ENCODE measurements at regions not wholly inside any gene's neighbourhood (a gene's known extent, or its start where the extent isn't known, plus 50 kb on each side); places are given as distances from the start of the nearest gene placed in this dataset.

GRCh38 chr4:38310446-38311043 lies 350.3 kb downstream of the PTTG2 start:
- DNase-seq (ENCODE audit: low spot score) = no peak

- no peak for DNase-seq (ENCODE audit: low spot score)
These were observed 351.4 kb downstream of the PTTG2 start for GRCh38 chr4:38311495-38312126.

DNA sequence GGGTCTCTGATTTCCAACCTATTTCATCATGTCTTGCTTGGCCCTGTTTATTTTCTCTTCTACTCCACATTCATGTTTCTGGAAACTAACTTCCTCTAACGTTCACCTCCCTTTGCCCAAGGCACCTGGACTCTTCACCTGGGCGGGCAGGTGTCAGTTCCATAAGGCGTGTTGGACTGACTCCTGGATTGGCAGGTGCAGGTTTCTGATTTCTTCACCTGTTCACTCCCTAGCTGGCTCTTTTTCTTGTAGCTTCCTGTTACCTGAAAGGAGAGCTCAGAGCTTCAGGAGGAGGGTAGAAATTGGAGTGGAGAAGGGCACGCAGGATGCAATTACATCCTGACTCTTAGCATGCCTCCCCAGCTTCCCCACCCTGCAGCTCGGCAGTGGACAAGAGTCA lies 350.8 kb upstream of the KLF3 start:
- no peak for DNase-seq (ENCODE audit: low spot score)

GRCh38 chr4:38313999-38314561 lies 349.9 kb upstream of the KLF3 start:
- no peak for DNase-seq (ENCODE audit: low spot score)

GRCh38 chr4:38314663-38315062 lies 349.3 kb upstream of the KLF3 start:
- no peak for DNase-seq (ENCODE audit: low spot score)

DNA sequence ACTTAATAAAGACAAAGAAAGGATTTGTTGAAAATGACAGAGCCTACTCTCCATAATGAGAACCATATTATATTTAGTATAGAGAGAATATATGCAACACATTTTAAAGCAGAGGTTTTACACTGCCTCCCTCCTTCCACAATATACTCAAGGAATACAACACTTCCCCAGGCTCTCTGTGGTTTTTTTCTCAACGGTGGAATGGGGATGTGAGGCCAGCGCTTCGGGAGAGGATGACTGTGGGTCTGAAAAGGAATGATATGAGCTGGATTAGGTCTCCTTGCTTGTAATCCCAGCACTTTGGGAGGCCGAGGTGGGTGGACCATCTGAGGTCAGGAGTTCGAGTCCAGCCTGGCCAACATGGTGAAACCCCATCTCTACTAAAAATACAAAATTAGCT lies 348.7 kb upstream of the KLF3 start:
- no peak for DNase-seq (ENCODE audit: low spot score)

DNA sequence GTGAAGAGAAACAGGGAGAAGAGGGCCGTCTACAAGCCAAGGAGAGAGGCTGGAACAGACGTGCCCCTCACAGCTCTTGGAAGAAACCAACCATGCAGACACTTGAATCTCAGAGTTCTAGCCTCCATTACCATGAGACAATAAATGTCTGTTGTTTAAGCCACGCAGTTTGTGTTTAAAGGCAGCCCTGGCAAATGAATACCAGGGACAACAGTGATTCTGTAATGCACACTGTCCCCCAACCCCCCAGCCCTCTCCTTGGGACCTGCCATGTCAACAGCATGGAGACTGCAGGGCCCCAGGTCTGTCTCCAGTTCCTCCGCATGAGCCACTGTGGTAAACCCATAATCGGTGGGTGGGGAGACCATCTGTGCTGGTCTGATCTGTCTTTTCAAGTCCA lies 348.0 kb upstream of the KLF3 start:
- no peak for DNase-seq (ENCODE audit: low spot score)

GRCh38 chr4:38317041-38317674 lies 346.8 kb upstream of the KLF3 start:
- no peak for DNase-seq (ENCODE audit: low spot score)

GRCh38 chr4:38318737-38319455 lies 345.1 kb upstream of the KLF3 start:
- DNase-seq (ENCODE audit: low spot score) = peak; percentile 96

GRCh38 chr4:38319456-38320342 lies 344.3 kb upstream of the KLF3 start:
- DNase-seq (ENCODE audit: low spot score) = peak; percentile 98

GRCh38 chr4:38320343-38320695 lies 343.7 kb upstream of the KLF3 start:
- DNase-seq (ENCODE audit: low spot score) = no peak

GRCh38 chr4:38320833-38321232 lies 343.2 kb upstream of the KLF3 start:
- no peak for DNase-seq (ENCODE audit: low spot score)

GRCh38 chr4:38322714-38323113 lies 341.3 kb upstream of the KLF3 start:
- no peak for DNase-seq (ENCODE audit: low spot score)

- DNase-seq (ENCODE audit: low spot score) = no peak
These were observed 340.8 kb upstream of the KLF3 start for GRCh38 chr4:38323141-38323641.

- no peak for DNase-seq (ENCODE audit: low spot score)
These were observed 339.0 kb upstream of the KLF3 start for GRCh38 chr4:38324861-38325628.

DNA sequence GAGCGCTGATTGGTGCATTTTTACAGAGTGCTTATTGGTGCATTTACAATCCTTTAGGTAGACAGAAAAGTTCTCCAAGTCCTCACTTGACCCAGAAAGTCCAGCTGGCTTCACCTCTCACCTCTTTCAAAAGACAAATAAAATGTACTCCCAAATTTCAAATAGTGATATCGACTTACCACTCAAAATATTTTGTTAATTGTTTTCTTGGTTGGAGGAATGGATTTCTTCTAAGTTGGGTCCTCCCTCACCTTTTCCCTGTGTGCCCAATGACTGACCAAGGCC lies 338.4 kb upstream of the KLF3 start:
- no peak for DNase-seq (ENCODE audit: low spot score)

DNA sequence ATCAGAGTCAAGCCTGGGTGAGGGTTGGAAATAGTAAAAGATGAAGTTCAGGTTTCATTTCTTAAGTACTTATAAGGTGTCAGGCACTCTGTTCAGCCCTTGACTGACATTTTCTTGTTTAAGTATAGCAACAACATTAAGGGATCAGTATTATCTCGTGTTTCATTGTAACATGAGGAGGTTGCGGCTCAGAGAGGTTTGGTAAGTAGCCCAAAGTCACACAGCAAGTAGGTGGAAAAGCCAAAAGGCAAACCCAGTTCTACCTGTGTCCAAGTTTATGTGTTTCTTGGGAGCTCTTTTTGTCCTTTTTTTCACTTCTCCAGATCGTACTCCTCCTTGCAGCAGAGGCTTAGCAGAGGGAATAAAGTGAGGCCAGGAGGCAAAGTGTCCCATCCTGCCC lies 337.5 kb upstream of the KLF3 start:
- DNase-seq (ENCODE audit: low spot score) = no peak

- DNase-seq (ENCODE audit: low spot score) = no peak
These were observed 336.8 kb upstream of the KLF3 start for GRCh38 chr4:38327174-38327573.

DNA sequence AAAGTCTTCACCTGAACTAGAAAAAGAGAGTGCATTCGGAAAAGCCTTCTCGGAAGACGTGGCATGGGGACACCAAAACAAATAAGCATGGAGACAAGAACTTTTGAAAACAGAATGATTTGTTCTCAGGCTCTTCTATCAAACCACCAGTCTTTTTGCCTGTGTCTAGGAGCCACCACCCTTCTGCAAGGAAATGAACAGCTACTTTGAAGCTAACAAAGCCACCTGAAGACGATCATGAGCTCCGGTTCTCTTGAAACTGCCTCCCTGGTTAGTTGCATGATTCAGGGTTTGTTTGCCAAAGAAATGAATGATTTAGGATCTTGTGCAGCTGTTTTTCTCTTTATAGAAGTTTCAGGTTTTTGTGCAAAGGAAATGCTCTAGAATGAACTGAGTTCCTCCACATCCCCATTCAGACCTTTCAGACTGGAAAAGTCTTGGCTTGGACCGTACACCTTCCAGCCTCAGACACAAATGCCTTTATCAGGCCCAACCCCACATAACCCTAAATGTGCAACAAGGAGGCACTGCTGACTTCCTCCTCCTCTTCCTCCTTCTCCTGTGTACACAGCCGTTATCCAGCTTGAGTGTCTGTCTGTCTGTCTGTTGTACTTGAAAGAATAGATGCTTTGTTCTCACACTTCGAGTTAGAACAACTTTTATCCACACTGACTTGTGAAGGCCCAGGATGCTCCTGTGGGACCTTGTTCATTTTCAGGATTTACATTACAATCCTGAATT lies 334.8 kb upstream of the KLF3 start:
- DNase-seq (ENCODE audit: low spot score) = no peak

DNA sequence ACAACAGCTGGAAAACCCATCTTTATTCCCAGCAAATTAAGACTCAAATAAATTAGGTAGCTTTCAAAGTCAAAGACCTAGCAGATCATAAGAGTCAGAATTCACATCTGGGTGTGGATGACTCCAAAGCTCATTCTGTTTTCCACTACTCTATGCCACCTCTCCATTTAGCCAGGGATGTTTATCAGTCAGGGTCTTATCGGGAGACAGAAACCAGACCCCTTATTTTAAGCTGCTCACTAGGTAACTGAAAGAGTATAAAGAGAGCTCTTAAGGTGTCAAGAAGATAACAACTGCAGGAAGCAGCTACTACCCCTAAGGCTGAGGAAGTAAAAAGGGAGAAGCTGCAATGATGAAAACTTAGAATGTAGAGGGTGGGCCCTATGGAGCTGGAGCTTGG lies 333.7 kb upstream of the KLF3 start:
- DNase-seq (ENCODE audit: low spot score) = no peak
